Smooth muscle cell (in vitro differentiated cells): ENCODE measurements at regions not wholly inside any gene's neighbourhood (a gene's known extent, or its start where the extent isn't known, plus 50 kb on each side); places are given as distances from the start of the nearest gene placed in this dataset.

Experiments used
- DNase-seq: peaks from one replicate; lab custom pipeline; 2025; ENCODE audit not compliant: unreplicated experiment; lab: John Stamatoyannopoulos, UW
- H2AFZ ChIP-seq: fragments of 200-600 bp; sonication (generic); 2 replicates; pipeline ENCODE4 v1.6.0; 2016; ENCODE audit warnings: antibody characterized with exemption, low read depth, mild to moderate bottlenecking
- H3F3A ChIP-seq: fragments of 200-600 bp; sonication (generic); 2 replicates; pipeline ENCODE4 v1.6.0; 2017; ENCODE audit warnings: antibody characterized with exemption, low read depth
- H3K27ac ChIP-seq: fragments of 200-600 bp; sonication (generic); 2 replicates; pipeline ENCODE4 v1.5.1; 2016; ENCODE audit warnings: low read depth, mild to moderate bottlenecking
- H3K27me3 ChIP-seq: fragments of 200-600 bp; sonication (generic); 2 replicates; pipeline ENCODE4 v1.6.1; 2016; ENCODE audit warnings: low read depth, mild to moderate bottlenecking
- H3K36me3 ChIP-seq: fragments of 200-600 bp; sonication (generic); 2 replicates; pipeline ENCODE4 v1.5.1; 2016; ENCODE audit warnings: low read depth
- H3K4me1 ChIP-seq: fragments of 200-600 bp; sonication (generic); 2 replicates; pipeline ENCODE4 v1.5.1; 2016; ENCODE audit warnings: low read depth
- H3K4me2 ChIP-seq: fragments of 200-600 bp; sonication (generic); 2 replicates; pipeline ENCODE4 v1.6.0; 2016; ENCODE audit warnings: mild to moderate bottlenecking
- H3K4me3 ChIP-seq: fragments of 200-600 bp; sonication (generic); 2 replicates; pipeline ENCODE4 v1.5.1; 2016; ENCODE audit warnings: mild to moderate bottlenecking
- H3K79me2 ChIP-seq: fragments of 200-600 bp; sonication (generic); 2 replicates; pipeline ENCODE4 v1.6.0; 2016; ENCODE audit warnings: low read depth, mild to moderate bottlenecking
- H3K9ac ChIP-seq: fragments of 200-600 bp; sonication (generic); 2 replicates; pipeline ENCODE4 v1.6.0; 2016; ENCODE audit warnings: low read depth
- H3K9me3 ChIP-seq: fragments of 200-600 bp; sonication (generic); replicated peaks from 2 replicates; pipeline ENCODE4 v1.5.1; 2016; ENCODE audit warnings: low read depth
- H4K20me1 ChIP-seq: fragments of 200-600 bp; sonication (generic); 2 replicates; pipeline ENCODE4 v1.6.0; 2016; ENCODE audit warnings: low read depth
- WGBS: methylation state at CpG from one replicate; pipeline ENCODE4 v1.1.7; 2016; ENCODE audit warnings: low lambda C conversion rate; 5-methylcytosine and 5-hydroxymethylcytosine counted together
- TF ChIP-seq, protein P1 (sequence below): fragments of 200-600 bp; sonication (generic); IDR thresholded peaks from 2 replicates; pipeline ENCODE4 v1.5.1; 2017; ENCODE audit warnings: borderline replicate concordance, mild to moderate bottlenecking, antibody characterized with exemption; ENCODE audit not compliant: insufficient read depth, poor library complexity, severe bottlenecking

DNA sequence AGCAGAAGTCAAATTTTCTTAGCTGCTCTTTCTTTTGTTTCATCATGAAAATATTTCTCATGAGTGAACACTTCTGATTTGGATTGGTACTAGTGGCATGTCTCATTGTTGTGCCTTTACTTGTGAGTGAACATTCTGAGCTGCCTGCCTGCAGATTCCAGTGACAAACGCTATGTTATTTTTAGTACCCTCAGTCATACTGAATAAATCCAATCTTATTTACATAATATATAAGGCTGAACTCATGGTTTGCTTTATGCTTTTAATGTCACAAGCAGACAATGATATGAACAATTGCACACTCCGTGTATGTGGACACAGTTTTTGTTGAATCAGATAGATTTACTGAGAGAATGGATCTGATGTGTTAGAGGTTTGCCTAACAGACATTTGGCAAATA lies 67.8 kb downstream of the ACTBL2 start:
- Histone ChIP-seq H3F3A (peaks cover 16% of the 10 kb centered on the region), H3K9ac (no peak overlapping the region), H3K27ac (peak overlapping the region; percentile 13), H2AFZ (no peak overlapping the region), H3K79me2 (no peaks in the 10 kb centered on the region), H3K4me2 (peak overlapping the region; percentile 27), H3K27me3 (no peaks in the 10 kb centered on the region), H3K36me3 (no peaks in the 10 kb centered on the region), H3K9me3 (no peaks in the 10 kb centered on the region), H3K4me3 (no peak overlapping the region), H3K4me1 (no peaks in the 10 kb centered on the region), H4K20me1 (no peaks in the 10 kb centered on the region)
- TF ChIP-seq, protein P1, sequence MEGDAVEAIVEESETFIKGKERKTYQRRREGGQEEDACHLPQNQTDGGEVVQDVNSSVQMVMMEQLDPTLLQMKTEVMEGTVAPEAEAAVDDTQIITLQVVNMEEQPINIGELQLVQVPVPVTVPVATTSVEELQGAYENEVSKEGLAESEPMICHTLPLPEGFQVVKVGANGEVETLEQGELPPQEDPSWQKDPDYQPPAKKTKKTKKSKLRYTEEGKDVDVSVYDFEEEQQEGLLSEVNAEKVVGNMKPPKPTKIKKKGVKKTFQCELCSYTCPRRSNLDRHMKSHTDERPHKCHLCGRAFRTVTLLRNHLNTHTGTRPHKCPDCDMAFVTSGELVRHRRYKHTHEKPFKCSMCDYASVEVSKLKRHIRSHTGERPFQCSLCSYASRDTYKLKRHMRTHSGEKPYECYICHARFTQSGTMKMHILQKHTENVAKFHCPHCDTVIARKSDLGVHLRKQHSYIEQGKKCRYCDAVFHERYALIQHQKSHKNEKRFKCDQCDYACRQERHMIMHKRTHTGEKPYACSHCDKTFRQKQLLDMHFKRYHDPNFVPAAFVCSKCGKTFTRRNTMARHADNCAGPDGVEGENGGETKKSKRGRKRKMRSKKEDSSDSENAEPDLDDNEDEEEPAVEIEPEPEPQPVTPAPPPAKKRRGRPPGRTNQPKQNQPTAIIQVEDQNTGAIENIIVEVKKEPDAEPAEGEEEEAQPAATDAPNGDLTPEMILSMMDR = no peak
- 55% methylated on average over 2 of the region's 2 CpGs for WGBS
- DNase-seq = no peak

DNA sequence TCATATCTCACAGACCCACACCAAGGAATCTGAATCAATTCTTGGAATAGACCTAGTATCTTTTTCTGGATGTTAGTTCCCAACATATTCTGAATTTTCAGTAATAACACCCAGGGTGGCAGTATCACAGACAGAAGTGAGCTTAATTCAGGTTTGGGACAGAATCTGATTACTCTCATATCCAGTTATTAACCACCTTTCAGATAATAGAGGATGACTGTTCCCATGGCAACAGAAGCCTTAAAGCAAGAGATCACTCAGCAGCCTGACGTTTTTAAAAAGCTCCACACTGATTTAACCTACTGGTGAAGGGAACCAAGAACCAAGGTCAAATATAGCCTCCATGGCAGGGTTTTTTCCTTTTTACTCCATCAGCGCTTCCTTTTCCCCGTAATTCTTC lies 68.4 kb downstream of the ACTBL2 start:
- Histone ChIP-seq H3K27ac (peak overlapping the region; percentile 13), H3F3A (peaks cover 16% of the 10 kb centered on the region), H3K79me2 (no peaks in the 10 kb centered on the region), H3K27me3 (no peaks in the 10 kb centered on the region), H3K4me1 (no peaks in the 10 kb centered on the region), H3K4me3 (no peak overlapping the region), H3K36me3 (no peaks in the 10 kb centered on the region), H3K9me3 (no peaks in the 10 kb centered on the region), H2AFZ (no peak overlapping the region), H4K20me1 (no peaks in the 10 kb centered on the region), H3K9ac (no peak overlapping the region), H3K4me2 (no peak overlapping the region)
- WGBS = 57% methylated on average over 3 of the region's 3 CpGs
- DNase-seq = no peak
- TF ChIP-seq, protein P1 = no peak

DNA sequence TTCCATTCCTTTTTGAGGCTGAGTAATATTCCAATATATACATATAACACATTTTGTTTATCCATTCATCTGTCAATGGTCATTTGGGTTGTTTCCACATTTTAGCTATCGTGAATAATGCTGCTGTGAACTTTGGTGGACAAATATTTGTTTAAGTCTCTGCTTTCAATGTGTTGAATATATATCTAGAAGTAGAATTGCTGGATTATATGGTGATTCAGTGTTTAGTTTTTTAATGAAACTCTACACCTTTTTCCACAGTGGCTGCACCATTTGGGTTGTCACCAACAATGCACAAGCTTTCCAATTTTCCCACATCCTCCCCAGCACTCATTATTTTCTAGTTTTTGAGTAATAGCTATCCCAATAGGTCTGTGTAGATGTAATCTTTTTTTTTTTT lies 69.5 kb downstream of the ACTBL2 start:
- TF ChIP-seq, protein P1 = no peak
- Histone ChIP-seq H3K36me3 (no peaks in the 10 kb centered on the region), H3K27me3 (no peaks in the 10 kb centered on the region), H3F3A (peaks cover 16% of the 10 kb centered on the region), H3K79me2 (no peaks in the 10 kb centered on the region), H4K20me1 (no peaks in the 10 kb centered on the region), H2AFZ (no peak overlapping the region), H3K9ac (no peak overlapping the region), H3K27ac (peak overlapping the region; percentile 71), H3K4me1 (no peaks in the 10 kb centered on the region), H3K4me2 (no peak overlapping the region), H3K4me3 (no peak overlapping the region), H3K9me3 (no peaks in the 10 kb centered on the region)
- 87% methylated on average over 1 of the region's 1 CpG for WGBS
- no peak for DNase-seq

DNA sequence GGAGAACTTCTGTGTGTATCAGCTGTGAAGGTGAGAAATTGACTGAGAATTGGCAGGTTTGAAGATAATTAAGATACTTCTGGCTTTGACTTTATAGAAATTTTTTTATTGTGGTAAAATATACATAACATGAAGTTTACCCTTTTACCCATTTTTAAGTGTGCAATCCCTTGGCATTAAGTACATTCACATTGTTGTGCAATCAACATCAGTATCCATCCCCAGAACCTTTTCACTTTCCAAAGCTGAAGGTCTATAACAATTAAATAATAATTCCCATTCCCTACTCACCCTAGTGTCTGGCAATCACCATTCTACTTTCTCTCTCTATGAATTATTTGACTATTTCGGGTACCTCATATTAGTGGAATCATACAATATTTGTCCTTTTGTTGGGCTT lies 69.9 kb downstream of the ACTBL2 start:
- no peaks in the 10 kb centered on the region for H3K79me2 ChIP-seq
- no peak overlapping the region for H2AFZ ChIP-seq
- TF ChIP-seq, protein P1 = no peak

More for the DNA sequence above, 69.9 kb downstream of the ACTBL2 start:
- Histone ChIP-seq H3K4me1 (no peaks in the 10 kb centered on the region), H3K9ac (no peak overlapping the region), H3K36me3 (no peaks in the 10 kb centered on the region), H3K4me2 (peak overlapping the region; percentile 16), H3K27ac (peak overlapping the region; percentile 71), H3F3A (peaks cover 16% of the 10 kb centered on the region), H3K27me3 (no peaks in the 10 kb centered on the region), H3K9me3 (no peaks in the 10 kb centered on the region), H3K4me3 (no peak overlapping the region), H4K20me1 (no peaks in the 10 kb centered on the region)
- 94% methylated on average over 1 of the region's 1 CpG for WGBS
- no peak for DNase-seq
